GM08714 (cell line): ENCODE measurements at regions not wholly inside any gene's neighbourhood (a gene's known extent, or its start where the extent isn't known, plus 50 kb on each side); places are given as distances from the start of the nearest gene placed in this dataset.

ENCODE experiments used
- H3K4me3 ChIP-seq: fragments of 200-500 bp; sonication (Bioruptor generic); 2 replicates; pipeline ENCODE4 v1.5.1; 2014; ENCODE audit warnings: mild to moderate bottlenecking, low read length, inconsistent platforms
- ZNF274 ChIP-seq: IDR thresholded peaks from 2 replicates; pipeline ENCODE4 v1.6.1; 2012; ENCODE audit warnings: mild to moderate bottlenecking, low read depth, low read length

- no peak overlapping the region for H3K4me3 ChIP-seq
- TF ChIP-seq ZNF274: no peak
Observed at GRCh38 chr6:88311561-88311960, 145.4 kb upstream of the CNR1 start.

GRCh38 chr6:88304520-88304919 is 138.4 kb upstream of the CNR1 start:
- no peak for TF ChIP-seq ZNF274
- no peak overlapping the region for H3K4me3 ChIP-seq

GRCh38 chr6:88302769-88303225 is 136.7 kb upstream of the CNR1 start:
- H3K4me3 ChIP-seq: no peak overlapping the region
- TF ChIP-seq ZNF274: no peak

GRCh38 chr6:88301888-88302768 is 136.0 kb upstream of the CNR1 start:
- no peak overlapping the region for H3K4me3 ChIP-seq
- TF ChIP-seq ZNF274: no peak

- H3K4me3 ChIP-seq: no peak overlapping the region
- no peak for TF ChIP-seq ZNF274
Observed at GRCh38 chr6:88301256-88301655, 135.1 kb upstream of the CNR1 start.

GRCh38 chr6:88298066-88298845 is 132.1 kb upstream of the CNR1 start:
- no peak overlapping the region for H3K4me3 ChIP-seq
- TF ChIP-seq ZNF274: no peak

GRCh38 chr6:88296694-88297093 is 130.5 kb upstream of the CNR1 start:
- H3K4me3 ChIP-seq: no peak overlapping the region

GRCh38 chr6:88295663-88296062 is 129.5 kb upstream of the CNR1 start:
- no peak for TF ChIP-seq ZNF274

More at GRCh38 chr6:88296694-88297093, 130.5 kb upstream of the CNR1 start:
- TF ChIP-seq ZNF274: no peak

GRCh38 chr6:88294702-88295101 is 128.6 kb upstream of the CNR1 start:
- no peak for TF ChIP-seq ZNF274
- H3K4me3 ChIP-seq: no peak overlapping the region

More at GRCh38 chr6:88295663-88296062, 129.5 kb upstream of the CNR1 start:
- H3K4me3 ChIP-seq: no peak overlapping the region

GRCh38 chr6:88290411-88290810 is 124.3 kb upstream of the CNR1 start:
- no peak overlapping the region for H3K4me3 ChIP-seq
- no peak for TF ChIP-seq ZNF274

- no peak for TF ChIP-seq ZNF274
- H3K4me3 ChIP-seq: no peak overlapping the region
Observed at GRCh38 chr6:88287696-88288095, 121.5 kb upstream of the CNR1 start.

- no peak for TF ChIP-seq ZNF274
- no peak overlapping the region for H3K4me3 ChIP-seq
Observed at GRCh38 chr6:88276331-88276730, 110.2 kb upstream of the CNR1 start.

GRCh38 chr6:88268508-88268907 is 102.4 kb upstream of the CNR1 start:
- no peak for TF ChIP-seq ZNF274
- H3K4me3 ChIP-seq: no peak overlapping the region

GRCh38 chr6:88266126-88266525 is 100.0 kb upstream of the CNR1 start:
- TF ChIP-seq ZNF274: no peak
- H3K4me3 ChIP-seq: no peak overlapping the region

GRCh38 chr6:88263591-88263990 is 97.4 kb upstream of the CNR1 start:
- no peak overlapping the region for H3K4me3 ChIP-seq
- TF ChIP-seq ZNF274: no peak
